WTC11 (cell line): ENCODE measurements at regions not wholly inside any gene's neighbourhood (a gene's known extent, or its start where the extent isn't known, plus 50 kb on each side); places are given as distances from the start of the nearest gene placed in this dataset.
A peak's percentile ranks its signal among the peaks of the same experiment; 100 is the strongest.

Source experiments
- ATAC-seq: fragments of 200-7000 bp; cut with Tn5 transposase; 2 replicates; pipeline ENCODE4 v1.10.0; 2021; ENCODE audit warnings: mild to moderate bottlenecking, moderate library complexity
- CTCF ChIA-PET: fragments of 300-600 bp; sonication (Branson Sonifier 250); formaldehyde crosslinking; loops from one replicate; lab custom pipeline; 2021; ENCODE audit warnings: antibody characterized with exemption; lab: Charles Lee
- POLR2A ChIA-PET: fragments of 350-600 bp; sonication (Branson Sonifier 250); formaldehyde crosslinking; loops from one replicate; lab custom pipeline; 2021; ENCODE audit warnings: antibody characterized with exemption; lab: Charles Lee
- DNase-seq: peaks from one replicate; pipeline ENCODE4 v3.0.0; 2021; ENCODE audit warnings: low spot score
- H3K27ac Mint-ChIP-seq: 2 replicates; pipeline ENCODE4 v1.8.0; 2021; ENCODE audit warnings: mixed read lengths
- H3K27me3 Mint-ChIP-seq: 2 replicates; pipeline ENCODE4 v1.8.0; 2021; ENCODE audit warnings: low read depth, mild to moderate bottlenecking, moderate library complexity, mixed read lengths
- H3K36me3 Mint-ChIP-seq: 2 replicates; pipeline ENCODE4 v1.8.0; 2021; ENCODE audit warnings: mixed read lengths
- H3K4me1 Mint-ChIP-seq: 2 replicates; pipeline ENCODE4 v1.8.0; 2022; ENCODE audit warnings: mixed read lengths
- H3K4me3 Mint-ChIP-seq: 2 replicates; pipeline ENCODE4 v1.8.0; 2021; ENCODE audit warnings: mild to moderate bottlenecking, moderate library complexity, mixed read lengths
- H3K9me3 Mint-ChIP-seq: 2 replicates; pipeline ENCODE4 v1.8.0; 2021; ENCODE audit warnings: mixed read lengths
- ELF4 ChIP-seq: sonication (generic); formaldehyde crosslinking; IDR thresholded peaks from 2 replicates; pipeline ENCODE4 v1.8.1; 2022; ENCODE audit warnings: low read depth, mild to moderate bottlenecking, moderate library complexity, missing genetic modification reagents
- ESRRA ChIP-seq: sonication (generic); formaldehyde crosslinking; IDR thresholded peaks from 2 replicates; pipeline ENCODE4 v1.8.1; 2022; ENCODE audit warnings: mild to moderate bottlenecking, missing genetic modification reagents, borderline replicate concordance
- FOXK1 ChIP-seq: sonication (generic); formaldehyde crosslinking; IDR thresholded peaks from 2 replicates; pipeline ENCODE4 v1.8.0; 2022; ENCODE audit warnings: mild to moderate bottlenecking, moderate library complexity, missing genetic modification reagents
- IRF2 ChIP-seq: sonication (generic); formaldehyde crosslinking; IDR thresholded peaks from 2 replicates; pipeline ENCODE4 v1.8.0; 2022; ENCODE audit warnings: low read depth, missing genetic modification reagents, borderline replicate concordance
- NFE2L1 ChIP-seq: sonication (generic); formaldehyde crosslinking; IDR thresholded peaks from 2 replicates; pipeline ENCODE4 v1.8.1; 2023; ENCODE audit warnings: missing genetic modification reagents
- NR1H2 ChIP-seq: sonication (generic); formaldehyde crosslinking; IDR thresholded peaks from 2 replicates; pipeline ENCODE4 v1.9.0; 2021; ENCODE audit warnings: mild to moderate bottlenecking, moderate library complexity, missing genetic modification reagents
- NR3C1 ChIP-seq: sonication (generic); formaldehyde crosslinking; conservative IDR thresholded peaks from 2 replicates; pipeline ENCODE4 v1.8.1; 2023; ENCODE audit warnings: low read depth, mild to moderate bottlenecking, missing genetic modification reagents
- OVOL2 ChIP-seq: fragments of 250-450 bp; sonication (Bioruptor Pico); IDR thresholded peaks from 2 replicates; pipeline ENCODE4 v1.9.0; 2021; ENCODE audit warnings: mild to moderate bottlenecking, borderline replicate concordance
- PRRX2 ChIP-seq: fragments of 250-450 bp; sonication (Bioruptor Pico); IDR thresholded peaks from 2 replicates; pipeline ENCODE4 v1.8.0; 2021; ENCODE audit warnings: mild to moderate bottlenecking
- RORB ChIP-seq: fragments of 250-450 bp; sonication (Bioruptor Pico); IDR thresholded peaks from 2 replicates; pipeline ENCODE4 v1.9.0; 2021; ENCODE audit warnings: mild to moderate bottlenecking
- TEAD1 ChIP-seq: sonication (generic); formaldehyde crosslinking; IDR thresholded peaks from 2 replicates; pipeline ENCODE4 v1.8.0; 2022; ENCODE audit warnings: mild to moderate bottlenecking, missing genetic modification reagents
- ZNF219 ChIP-seq: sonication (generic); formaldehyde crosslinking; IDR thresholded peaks from 2 replicates; pipeline ENCODE4 v1.8.0; 2023; ENCODE audit warnings: missing genetic modification reagents, mild to moderate bottlenecking, borderline replicate concordance
- ZNF232 ChIP-seq: sonication (generic); formaldehyde crosslinking; IDR thresholded peaks from 2 replicates; pipeline ENCODE4 v1.8.0; 2022; ENCODE audit warnings: mild to moderate bottlenecking, missing genetic modification reagents
- ZNF317 ChIP-seq: sonication (generic); formaldehyde crosslinking; IDR thresholded peaks from 2 replicates; pipeline ENCODE4 v1.8.1; 2023; ENCODE audit warnings: low read depth, mild to moderate bottlenecking, moderate library complexity, missing genetic modification reagents, borderline replicate concordance
- ZNF425 ChIP-seq: fragments of 250-450 bp; sonication (Bioruptor Pico); conservative IDR thresholded peaks from 2 replicates; pipeline ENCODE4 v1.9.0; 2021; ENCODE audit warnings: mild to moderate bottlenecking
- ZSCAN18 ChIP-seq: fragments of 250-450 bp; sonication (Bioruptor Pico); IDR thresholded peaks from 2 replicates; pipeline ENCODE4 v2.1.2; 2022; ENCODE audit warnings: mild to moderate bottlenecking, moderate library complexity
- TF ChIP-seq, protein P1 (sequence below): sonication (generic); formaldehyde crosslinking; IDR thresholded peaks from 2 replicates; pipeline ENCODE4 v1.8.0; 2022; ENCODE audit warnings: mild to moderate bottlenecking, missing genetic modification reagents
- TF ChIP-seq, protein P2 (sequence below): sonication (generic); formaldehyde crosslinking; IDR thresholded peaks from 2 replicates; pipeline ENCODE4 v1.8.1; 2022; ENCODE audit warnings: low read depth, missing genetic modification reagents, borderline replicate concordance
- TF ChIP-seq, protein P3 (sequence below): sonication (generic); formaldehyde crosslinking; IDR thresholded peaks from 2 replicates; pipeline ENCODE4 v1.8.1; 2023; ENCODE audit warnings: mild to moderate bottlenecking, missing genetic modification reagents, moderate library complexity

GRCh38 chr4:16450031-16450430, 223.8 kb upstream of the TAPT1 start:
- no peaks in the 10 kb centered on the region for H3K9me3 Mint-ChIP-seq
- peaks cover 89% of the 10 kb centered on the region for H3K27me3 Mint-ChIP-seq
- no peak overlapping the region for H3K4me3 Mint-ChIP-seq
- peak; percentile 88 for ATAC-seq
- ChIA-PET CTCF (interaction anchor here (0.5 kb wide), 1 partner anchor 1022 kb away, joined by 3 read pairs; no protein-coding TSS in a partner anchor), POLR2A (no interaction called here)
- TF ChIP-seq RORB (no peak), NR3C1 (CRISPR knock-in tag) (no peak), ZNF232 (no peak), ZNF317 (no peak), ESRRA (no peak), NR1H2 (CRISPR knock-in tag) (no peak), IRF2 (CRISPR knock-in tag) (no peak), ELF4 (CRISPR knock-in tag) (no peak), ZNF219 (CRISPR knock-in tag) (no peak), ZSCAN18 (no peak), OVOL2 (CRISPR knock-in tag) (no peak), FOXK1 (CRISPR knock-in tag) (no peak), ZNF425 (CRISPR knock-in tag) (no peak)
- TF ChIP-seq, protein P1, sequence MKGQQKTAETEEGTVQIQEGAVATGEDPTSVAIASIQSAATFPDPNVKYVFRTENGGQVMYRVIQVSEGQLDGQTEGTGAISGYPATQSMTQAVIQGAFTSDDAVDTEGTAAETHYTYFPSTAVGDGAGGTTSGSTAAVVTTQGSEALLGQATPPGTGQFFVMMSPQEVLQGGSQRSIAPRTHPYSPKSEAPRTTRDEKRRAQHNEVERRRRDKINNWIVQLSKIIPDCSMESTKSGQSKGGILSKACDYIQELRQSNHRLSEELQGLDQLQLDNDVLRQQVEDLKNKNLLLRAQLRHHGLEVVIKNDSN (CRISPR knock-in tag) = no peak
- H3K27ac Mint-ChIP-seq = no peak overlapping the region
- DNase-seq = no peak
- no peaks in the 10 kb centered on the region for H3K36me3 Mint-ChIP-seq
- H3K4me1 Mint-ChIP-seq = peaks cover 3% of the 10 kb centered on the region; the same call in 1 of the 2 replicates

- TF ChIP-seq NFE2L1 (CRISPR knock-in tag) (no peak), PRRX2 (CRISPR knock-in tag) (no peak), TEAD1 (CRISPR knock-in tag) (no peak)
- TF ChIP-seq, protein P2, sequence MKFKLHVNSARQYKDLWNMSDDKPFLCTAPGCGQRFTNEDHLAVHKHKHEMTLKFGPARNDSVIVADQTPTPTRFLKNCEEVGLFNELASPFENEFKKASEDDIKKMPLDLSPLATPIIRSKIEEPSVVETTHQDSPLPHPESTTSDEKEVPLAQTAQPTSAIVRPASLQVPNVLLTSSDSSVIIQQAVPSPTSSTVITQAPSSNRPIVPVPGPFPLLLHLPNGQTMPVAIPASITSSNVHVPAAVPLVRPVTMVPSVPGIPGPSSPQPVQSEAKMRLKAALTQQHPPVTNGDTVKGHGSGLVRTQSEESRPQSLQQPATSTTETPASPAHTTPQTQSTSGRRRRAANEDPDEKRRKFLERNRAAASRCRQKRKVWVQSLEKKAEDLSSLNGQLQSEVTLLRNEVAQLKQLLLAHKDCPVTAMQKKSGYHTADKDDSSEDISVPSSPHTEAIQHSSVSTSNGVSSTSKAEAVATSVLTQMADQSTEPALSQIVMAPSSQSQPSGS (CRISPR knock-in tag) = no peak
- TF ChIP-seq, protein P3, sequence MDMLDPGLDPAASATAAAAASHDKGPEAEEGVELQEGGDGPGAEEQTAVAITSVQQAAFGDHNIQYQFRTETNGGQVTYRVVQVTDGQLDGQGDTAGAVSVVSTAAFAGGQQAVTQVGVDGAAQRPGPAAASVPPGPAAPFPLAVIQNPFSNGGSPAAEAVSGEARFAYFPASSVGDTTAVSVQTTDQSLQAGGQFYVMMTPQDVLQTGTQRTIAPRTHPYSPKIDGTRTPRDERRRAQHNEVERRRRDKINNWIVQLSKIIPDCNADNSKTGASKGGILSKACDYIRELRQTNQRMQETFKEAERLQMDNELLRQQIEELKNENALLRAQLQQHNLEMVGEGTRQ (CRISPR knock-in tag) = no peak
- no peak overlapping the region for H3K4me3 Mint-ChIP-seq
- ATAC-seq (no peak), DNase-seq (no peak)
- peaks cover 89% of the 10 kb centered on the region for H3K27me3 Mint-ChIP-seq
- CTCF ChIA-PET = interaction anchor here (1.1 kb wide), 1 partner anchor 171 kb away, joined by 3 read pairs; no protein-coding TSS in a partner anchor
- POLR2A ChIA-PET = no interaction called here
- no peaks in the 10 kb centered on the region for H3K9me3 Mint-ChIP-seq
- H3K27ac Mint-ChIP-seq = no peak overlapping the region
- H3K4me1 Mint-ChIP-seq = peaks cover 3% of the 10 kb centered on the region; the same call in 1 of the 2 replicates
- no peaks in the 10 kb centered on the region for H3K36me3 Mint-ChIP-seq
These were observed 223.1 kb upstream of the TAPT1 start for GRCh38 chr4:16449406-16449805.
